ENCODE measurements at regions not wholly inside any gene's neighbourhood (a gene's known extent, or its start where the extent isn't known, plus 50 kb on each side); places are given as distances from the start of the nearest gene placed in this dataset.
"Not testable (repeated sequence)": the region's sequence is repeated elsewhere in the genome, so short reads cannot be mapped to it uniquely, and the experiment has no call there.

DNA sequence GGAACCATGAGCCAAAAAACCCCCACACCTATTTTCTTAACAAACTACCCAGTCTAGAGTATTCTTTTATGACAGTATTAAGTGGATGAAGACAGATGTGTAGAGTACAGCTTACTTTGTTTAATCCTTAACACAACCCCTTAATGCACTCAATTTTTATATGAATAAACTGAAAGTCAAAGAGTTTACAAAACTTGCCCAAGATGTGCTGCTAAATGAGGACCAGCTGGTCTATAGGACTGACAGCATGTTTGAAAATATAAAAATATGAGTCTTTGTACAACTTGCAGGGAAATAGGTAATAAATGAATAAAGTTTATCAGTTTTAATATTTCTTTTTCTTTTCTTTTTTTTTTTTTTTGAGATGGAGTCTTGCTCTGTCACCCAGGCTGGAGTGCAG is 102.3 kb downstream of the ZFY start:
- no peak overlapping the region for H3K4me3 ChIP-seq (ENCODE audit: control insufficient read depth in 1 of 2, extremely low read depth in 1 of 2, low read length in 1 of 2)
- no peak overlapping the region for H3K27ac Mint-ChIP-seq
- peaks cover 21% of the 10 kb centered on the region for H3K36me3 Mint-ChIP-seq
- no peak overlapping the region for H3K4me3 Mint-ChIP-seq
- H3K4me1 Mint-ChIP-seq: peaks cover 0 to 53% (median 0%) of the 10 kb centered on the region in 3 donors
- H3K27me3 ChIP-seq (replicated peaks in 1 of 2; ENCODE audit: control insufficient read depth in 2 of 2, extremely low read depth in 1 of 2, insufficient read depth in 2 of 2, low read length in 1 of 2): no peaks in the 10 kb centered on the region
- no peaks in the 10 kb centered on the region for H3K9me3 Mint-ChIP-seq
- ChIA-PET CTCF (no interaction called here), POLR2A (no interaction called here)
- H3K9me3 ChIP-seq: no peaks in the 10 kb centered on the region
- ATAC-seq (replicated peaks in 1 of 4) (no peak), DNase-seq (no peak)
- no peaks in the 10 kb centered on the region for H3K27me3 Mint-ChIP-seq
- no peak overlapping the region for H3K27ac ChIP-seq (ENCODE audit: low read length)
- H3K4me1 ChIP-seq (ENCODE audit: control insufficient read depth in 1 of 2, extremely low read depth in 1 of 2, insufficient read depth in 2 of 2, low read length in 2 of 2): peaks cover 0 to 5% of the 10 kb centered on the region in 2 experiments
- no peaks in the 10 kb centered on the region for H3K36me3 ChIP-seq (ENCODE audit: control insufficient read depth in 2 of 2, extremely low read depth in 1 of 2, insufficient read depth in 1 of 2, low read length in 1 of 2)

- Histone ChIP-seq H3K27ac (ENCODE audit: low read length) (no peak overlapping the region), H3K9me3 (no peaks in the 10 kb centered on the region), H3K4me1 (ENCODE audit: control insufficient read depth in 1 of 2, extremely low read depth in 1 of 2, insufficient read depth in 2 of 2, low read length in 2 of 2) (no peaks in the 10 kb centered on the region), H3K27me3 (replicated peaks in 1 of 2; ENCODE audit: control insufficient read depth in 2 of 2, extremely low read depth in 1 of 2, insufficient read depth in 2 of 2, low read length in 1 of 2) (no peaks in the 10 kb centered on the region), H3K4me3 (ENCODE audit: control insufficient read depth in 1 of 2, extremely low read depth in 1 of 2, low read length in 1 of 2) (no peak overlapping the region), H3K36me3 (ENCODE audit: control insufficient read depth in 2 of 2, extremely low read depth in 1 of 2, insufficient read depth in 1 of 2, low read length in 1 of 2) (no peaks in the 10 kb centered on the region)
- Mint-ChIP-seq H3K27me3 (no peaks in the 10 kb centered on the region), H3K9me3 (no peaks in the 10 kb centered on the region), H3K4me3 (no peak overlapping the region), H3K36me3 (peaks cover 13% of the 10 kb centered on the region), H3K4me1 (peaks cover 0 to 36% (median 0%) of the 10 kb centered on the region in 3 donors), H3K27ac (no peak overlapping the region)
- 86% methylated on average over 2 of the region's 3 CpGs for WGBS (ENCODE audit: insufficient coverage)
- ChIA-PET POLR2A (no interaction called here), CTCF (no interaction called here)
- no peak for DNase-seq
- ATAC-seq (replicated peaks in 1 of 4): no peak
Observed at GRCh38 chrY:3040415-3040814, 105.2 kb downstream of the ZFY start.

GRCh38 chrY:3041985-3042384 is 106.8 kb downstream of the ZFY start:
- CTCF ChIA-PET: no interaction called here
- Histone ChIP-seq H3K27me3 (replicated peaks in 1 of 2; ENCODE audit: control insufficient read depth in 2 of 2, extremely low read depth in 1 of 2, insufficient read depth in 2 of 2, low read length in 1 of 2) (no peaks in the 10 kb centered on the region), H3K36me3 (ENCODE audit: control insufficient read depth in 2 of 2, extremely low read depth in 1 of 2, insufficient read depth in 1 of 2, low read length in 1 of 2) (no peaks in the 10 kb centered on the region), H3K4me1 (ENCODE audit: control insufficient read depth in 1 of 2, extremely low read depth in 1 of 2, insufficient read depth in 2 of 2, low read length in 2 of 2) (peaks cover 0 to 4% of the 10 kb centered on the region in 2 experiments), H3K27ac (ENCODE audit: low read length) (no peak overlapping the region), H3K9me3 (no peaks in the 10 kb centered on the region), H3K4me3 (ENCODE audit: control insufficient read depth in 1 of 2, extremely low read depth in 1 of 2, low read length in 1 of 2) (no peak overlapping the region)
- H3K9me3 Mint-ChIP-seq: no peaks in the 10 kb centered on the region
- H3K4me1 Mint-ChIP-seq: peaks cover 0 to 34% (median 0%) of the 10 kb centered on the region in 3 donors
- POLR2A ChIA-PET: no interaction called here
- H3K27me3 Mint-ChIP-seq: no peaks in the 10 kb centered on the region
- H3K36me3 Mint-ChIP-seq: peaks cover 15% of the 10 kb centered on the region
- ATAC-seq (replicated peaks in 1 of 4) (no peak), DNase-seq (no peak)
- no peak overlapping the region for H3K27ac Mint-ChIP-seq
- no peak overlapping the region for H3K4me3 Mint-ChIP-seq

- Mint-ChIP-seq H3K4me3 (no peak overlapping the region), H3K36me3 (peaks cover 17% of the 10 kb centered on the region), H3K4me1 (peaks cover 0 to 38% (median 0%) of the 10 kb centered on the region in 3 donors), H3K9me3 (peaks cover 0 to 3% (median 0%) of the 10 kb centered on the region in 3 donors), H3K27me3 (no peaks in the 10 kb centered on the region), H3K27ac (no peak overlapping the region)
- Histone ChIP-seq H3K4me3 (ENCODE audit: control insufficient read depth in 1 of 2, extremely low read depth in 1 of 2, low read length in 1 of 2) (no peak overlapping the region), H3K27me3 (replicated peaks in 1 of 2; ENCODE audit: control insufficient read depth in 2 of 2, extremely low read depth in 1 of 2, insufficient read depth in 2 of 2, low read length in 1 of 2) (no peaks in the 10 kb centered on the region), H3K4me1 (ENCODE audit: control insufficient read depth in 1 of 2, extremely low read depth in 1 of 2, insufficient read depth in 2 of 2, low read length in 2 of 2) (peaks cover 0 to 4% of the 10 kb centered on the region in 2 experiments), H3K36me3 (ENCODE audit: control insufficient read depth in 2 of 2, extremely low read depth in 1 of 2, insufficient read depth in 1 of 2, low read length in 1 of 2) (no peaks in the 10 kb centered on the region), H3K27ac (ENCODE audit: low read length) (no peak overlapping the region), H3K9me3 (no peaks in the 10 kb centered on the region)
- CTCF ChIA-PET: no interaction called here
- POLR2A ChIA-PET: no interaction called here
- DNase-seq (no peak), ATAC-seq (replicated peaks in 1 of 4) (no peak)
- WGBS (ENCODE audit: insufficient coverage): 73% methylated on average over 4 of the region's 5 CpGs
Observed at GRCh38 chrY:3042901-3043300, 107.7 kb downstream of the ZFY start.

- Histone ChIP-seq H3K27me3 (replicated peaks in 1 of 2; ENCODE audit: control insufficient read depth in 2 of 2, extremely low read depth in 1 of 2, insufficient read depth in 2 of 2, low read length in 1 of 2) (no peaks in the 10 kb centered on the region), H3K27ac (ENCODE audit: low read length) (no peak overlapping the region), H3K9me3 (no peaks in the 10 kb centered on the region), H3K36me3 (ENCODE audit: control insufficient read depth in 2 of 2, extremely low read depth in 1 of 2, insufficient read depth in 1 of 2, low read length in 1 of 2) (no peaks in the 10 kb centered on the region), H3K4me3 (ENCODE audit: control insufficient read depth in 1 of 2, extremely low read depth in 1 of 2, low read length in 1 of 2) (no peak overlapping the region), H3K4me1 (ENCODE audit: control insufficient read depth in 1 of 2, extremely low read depth in 1 of 2, insufficient read depth in 2 of 2, low read length in 2 of 2) (peaks cover 0 to 4% of the 10 kb centered on the region in 2 experiments)
- no peaks in the 10 kb centered on the region for H3K27me3 Mint-ChIP-seq
- peaks cover 0 to 3% (median 0%) of the 10 kb centered on the region in 3 donors for H3K9me3 Mint-ChIP-seq
- ChIA-PET POLR2A (no interaction called here), CTCF (no interaction called here)
- peaks cover 20% of the 10 kb centered on the region for H3K36me3 Mint-ChIP-seq
- H3K4me3 Mint-ChIP-seq: no peak overlapping the region
- H3K27ac Mint-ChIP-seq: no peak overlapping the region
- peaks cover 0 to 47% (median 0%) of the 10 kb centered on the region in 3 donors for H3K4me1 Mint-ChIP-seq
- ATAC-seq (replicated peaks in 1 of 4) (no peak), DNase-seq (no peak)
- WGBS (ENCODE audit: insufficient coverage): no CpG with 5 or more reads among the region's 2 CpGs
Observed at GRCh38 chrY:3045048-3045447, 109.9 kb downstream of the ZFY start.

- H3K36me3 Mint-ChIP-seq; H3K9me3 ChIP-seq; H3K4me1 Mint-ChIP-seq; H3K4me1 ChIP-seq (ENCODE audit: control insufficient read depth in 1 of 2, extremely low read depth in 1 of 2, insufficient read depth in 2 of 2, low read length in 2 of 2); POLR2A ChIA-PET; H3K27ac Mint-ChIP-seq; H3K27me3 ChIP-seq (replicated peaks in 1 of 2; ENCODE audit: control insufficient read depth in 2 of 2, extremely low read depth in 1 of 2, insufficient read depth in 2 of 2, low read length in 1 of 2); H3K27ac ChIP-seq (ENCODE audit: low read length); H3K4me3 ChIP-seq (ENCODE audit: control insufficient read depth in 1 of 2, extremely low read depth in 1 of 2, low read length in 1 of 2); H3K36me3 ChIP-seq (ENCODE audit: control insufficient read depth in 2 of 2, extremely low read depth in 1 of 2, insufficient read depth in 1 of 2, low read length in 1 of 2); H3K9me3 Mint-ChIP-seq; H3K4me3 Mint-ChIP-seq; ATAC-seq (replicated peaks in 1 of 4); DNase-seq; H3K27me3 Mint-ChIP-seq; CTCF ChIA-PET: not testable (repeated sequence)
- WGBS (ENCODE audit: insufficient coverage): no CpG with 5 or more reads among the region's 1 CpG
Observed at GRCh38 chrY:3055496-3055895, 120.3 kb downstream of the ZFY start.

DNA sequence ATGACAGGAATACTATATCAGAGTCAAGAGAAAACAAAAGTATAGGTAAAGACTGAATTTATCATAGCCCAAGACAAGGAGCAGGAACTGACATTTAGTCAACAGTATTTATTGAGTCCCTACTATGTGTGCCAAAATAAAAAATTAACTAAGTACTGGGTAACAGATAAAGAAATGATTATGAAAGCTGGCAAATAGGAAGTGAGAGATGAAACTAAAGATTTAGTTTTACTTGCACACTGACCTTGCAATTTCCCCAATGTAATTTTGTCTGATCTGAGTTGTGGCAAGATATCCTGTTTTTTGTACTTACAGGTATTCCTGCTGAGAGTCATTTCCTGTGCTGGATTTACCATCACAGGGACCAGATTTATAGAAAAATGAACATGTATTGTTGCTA is 123.2 kb downstream of the ZFY start:
- CTCF ChIA-PET; ATAC-seq (replicated peaks in 1 of 4); H3K4me1 ChIP-seq (ENCODE audit: control insufficient read depth in 1 of 2, extremely low read depth in 1 of 2, insufficient read depth in 2 of 2, low read length in 2 of 2); H3K4me1 Mint-ChIP-seq; H3K27ac Mint-ChIP-seq; H3K27me3 ChIP-seq (replicated peaks in 1 of 2; ENCODE audit: control insufficient read depth in 2 of 2, extremely low read depth in 1 of 2, insufficient read depth in 2 of 2, low read length in 1 of 2); H3K36me3 Mint-ChIP-seq; POLR2A ChIA-PET; H3K36me3 ChIP-seq (ENCODE audit: control insufficient read depth in 2 of 2, extremely low read depth in 1 of 2, insufficient read depth in 1 of 2, low read length in 1 of 2); H3K9me3 ChIP-seq; H3K27me3 Mint-ChIP-seq; H3K4me3 ChIP-seq (ENCODE audit: control insufficient read depth in 1 of 2, extremely low read depth in 1 of 2, low read length in 1 of 2); H3K4me3 Mint-ChIP-seq; H3K9me3 Mint-ChIP-seq; H3K27ac ChIP-seq (ENCODE audit: low read length); DNase-seq: not testable (repeated sequence)
